NCI-H1417 treated with DMSO at 0.1 percent for 48 hours (cell line): ENCODE measurements at regions not wholly inside any gene's neighbourhood (a gene's known extent, or its start where the extent isn't known, plus 50 kb on each side); places are given as distances from the start of the nearest gene placed in this dataset.

Experiments
- DNase-seq: peaks from one replicate; lab custom pipeline; 2025; lab: John Stamatoyannopoulos, UW

- no peak for DNase-seq
Measured at GRCh38 chr6:40796260-40797221, 209.4 kb upstream of the LRFN2 start.

- no peak for DNase-seq
Measured at GRCh38 chr6:40794586-40794985, 207.4 kb upstream of the LRFN2 start.

DNA sequence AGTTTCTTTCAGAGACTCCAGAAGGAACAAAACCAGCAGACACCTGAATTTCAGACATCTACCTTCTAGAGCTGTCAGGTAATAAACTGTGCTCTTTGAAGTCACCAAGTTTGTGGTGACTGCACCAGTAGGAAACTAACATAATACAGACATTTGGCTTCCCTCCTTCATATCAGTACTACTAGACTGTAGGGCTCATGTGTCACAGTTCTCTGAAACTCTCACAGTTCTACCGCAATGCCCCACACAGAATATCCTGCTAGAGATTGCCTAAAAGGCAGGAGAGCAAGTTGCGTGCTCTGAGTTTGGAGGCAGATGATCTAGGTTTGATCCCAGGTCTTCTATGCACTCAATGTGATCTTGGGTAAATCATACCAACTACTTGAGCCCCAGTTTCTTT is 205.0 kb upstream of the LRFN2 start:
- no peak for DNase-seq

DNA sequence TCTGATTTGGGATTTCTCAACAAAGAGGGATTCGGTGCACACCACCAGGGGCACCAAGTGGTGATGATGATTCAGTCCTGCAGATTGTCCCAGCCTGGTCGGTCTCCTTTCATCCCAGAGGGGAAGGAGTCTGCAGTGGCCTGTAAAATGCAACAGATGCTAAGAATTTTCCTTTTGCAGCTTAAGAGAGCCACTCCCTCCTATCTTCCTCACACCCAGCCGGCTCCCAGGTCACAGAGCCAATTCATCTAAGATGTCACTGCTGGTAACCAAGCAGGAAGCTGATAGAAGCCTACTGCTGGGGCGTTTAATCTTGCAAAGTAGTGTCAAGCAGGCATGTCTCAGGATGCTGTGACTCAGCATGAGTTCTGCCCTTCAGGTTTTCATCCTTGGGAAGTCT is 203.8 kb upstream of the LRFN2 start:
- DNase-seq = no peak

DNA sequence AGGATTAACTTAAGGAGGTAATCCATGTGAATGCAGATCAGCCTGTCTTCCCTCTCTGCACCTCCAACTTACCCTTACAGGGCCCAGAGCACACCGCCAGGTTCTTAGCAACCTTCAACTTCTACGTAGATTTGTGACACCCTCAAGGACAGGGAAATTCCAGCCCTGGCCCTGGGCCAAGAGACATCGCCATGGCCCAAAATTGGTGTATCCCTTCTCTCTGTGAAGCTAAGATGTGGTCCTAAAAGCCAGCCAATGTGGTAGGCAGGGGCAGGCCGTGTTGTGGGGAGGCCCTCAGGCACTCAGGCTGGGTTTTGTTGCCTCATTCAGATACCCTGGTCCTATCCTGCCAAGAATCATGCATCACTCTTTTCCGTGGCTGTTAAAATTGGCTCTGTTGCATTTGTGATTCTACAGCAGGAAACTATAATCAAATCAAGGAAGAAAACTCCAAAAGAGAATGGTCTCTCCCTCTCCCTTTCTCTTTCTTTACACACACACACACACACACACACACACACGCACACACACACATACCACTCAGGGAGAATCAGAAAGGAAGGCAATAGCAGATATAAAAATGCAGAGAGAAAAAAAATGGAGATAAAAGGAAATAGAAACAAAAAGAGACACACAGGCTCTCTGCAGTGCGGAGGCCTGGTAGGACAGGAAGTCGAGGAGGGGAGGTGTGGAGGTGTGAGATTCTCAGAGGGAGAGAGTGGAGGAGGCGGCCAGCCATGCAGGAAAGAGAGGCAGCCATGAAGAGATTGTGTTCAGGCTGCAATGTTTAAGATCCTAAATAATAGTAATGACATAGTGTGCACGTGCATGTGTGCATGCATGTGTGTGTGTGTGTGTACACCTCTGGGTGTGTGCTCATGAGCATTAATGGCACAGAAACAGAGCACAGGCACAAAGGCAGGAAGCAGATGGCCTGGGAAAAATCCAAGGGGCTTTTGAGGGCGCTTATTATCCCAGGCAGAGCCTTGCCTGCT is 201.8 kb upstream of the LRFN2 start:
- DNase-seq = no peak

GRCh38 chr6:40782355-40782754 is 195.2 kb upstream of the LRFN2 start:
- no peak for DNase-seq

- no peak for DNase-seq
Measured at GRCh38 chr6:40780637-40781036, 193.5 kb upstream of the LRFN2 start.

DNA sequence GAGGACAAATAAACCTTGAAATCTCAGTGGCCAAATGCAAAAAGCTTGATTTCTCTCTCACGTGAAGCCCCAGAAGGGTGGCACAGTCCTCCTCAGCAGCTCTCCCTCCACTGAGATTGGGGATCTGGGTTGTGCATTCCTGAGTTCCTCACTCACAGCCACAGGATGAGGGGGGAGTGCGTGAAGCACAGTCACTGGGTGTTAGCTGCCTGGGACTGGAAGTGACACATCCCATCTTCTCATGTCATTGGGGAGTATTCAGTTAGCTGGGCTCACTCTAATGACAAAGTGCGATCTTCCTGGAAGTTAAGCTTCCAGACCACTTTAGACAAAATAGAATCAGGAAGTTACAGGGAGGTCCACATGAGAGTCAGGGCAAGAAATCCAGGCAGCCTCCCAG is 192.2 kb upstream of the LRFN2 start:
- DNase-seq = no peak

DNA sequence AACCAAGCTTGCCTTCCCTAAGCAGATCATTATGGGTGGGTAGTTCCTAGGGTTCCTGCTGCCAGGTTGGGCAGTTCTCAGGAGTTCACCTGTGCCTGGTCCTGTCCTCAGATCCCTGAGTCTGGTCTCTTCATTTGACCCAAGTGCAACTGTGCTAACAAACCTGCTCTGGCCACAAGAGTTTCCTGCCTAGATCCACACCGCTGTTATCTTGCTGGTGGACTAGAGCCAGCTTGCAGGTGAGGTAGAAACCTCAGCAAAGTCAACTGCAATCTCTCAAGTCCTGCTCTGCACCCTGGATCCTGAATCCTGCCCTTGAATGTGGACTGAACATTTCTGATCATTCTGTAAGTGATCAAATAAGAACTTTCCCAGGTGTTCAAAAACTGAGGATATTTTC is 191.8 kb upstream of the LRFN2 start:
- DNase-seq = no peak

- no peak for DNase-seq
Measured at GRCh38 chr6:40778196-40778595, 191.0 kb upstream of the LRFN2 start.

DNA sequence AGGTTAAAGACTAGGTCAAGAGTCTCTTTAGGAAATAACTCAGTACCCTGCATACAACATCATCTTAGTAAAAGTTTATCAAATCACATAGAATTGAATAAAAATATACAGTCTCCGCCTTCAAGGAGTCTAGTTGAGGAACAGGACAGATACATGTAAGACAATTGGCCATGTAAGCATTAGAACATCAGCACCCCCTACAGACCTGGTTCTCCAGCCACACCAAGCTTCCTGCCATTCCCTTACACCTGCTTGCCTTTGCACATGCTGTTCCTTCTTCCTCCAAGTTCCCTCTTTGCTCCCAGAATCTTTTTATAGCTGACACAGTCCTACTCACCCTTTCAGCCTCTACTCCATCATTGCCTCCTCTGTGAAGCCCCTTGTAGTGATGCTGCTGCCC is 187.8 kb upstream of the LRFN2 start:
- DNase-seq = no peak

GRCh38 chr6:40770794-40771193 is 183.6 kb upstream of the LRFN2 start:
- no peak for DNase-seq

GRCh38 chr6:40764726-40765125 is 177.6 kb upstream of the LRFN2 start:
- no peak for DNase-seq

GRCh38 chr6:40762981-40763380 is 175.8 kb upstream of the LRFN2 start:
- no peak for DNase-seq

DNA sequence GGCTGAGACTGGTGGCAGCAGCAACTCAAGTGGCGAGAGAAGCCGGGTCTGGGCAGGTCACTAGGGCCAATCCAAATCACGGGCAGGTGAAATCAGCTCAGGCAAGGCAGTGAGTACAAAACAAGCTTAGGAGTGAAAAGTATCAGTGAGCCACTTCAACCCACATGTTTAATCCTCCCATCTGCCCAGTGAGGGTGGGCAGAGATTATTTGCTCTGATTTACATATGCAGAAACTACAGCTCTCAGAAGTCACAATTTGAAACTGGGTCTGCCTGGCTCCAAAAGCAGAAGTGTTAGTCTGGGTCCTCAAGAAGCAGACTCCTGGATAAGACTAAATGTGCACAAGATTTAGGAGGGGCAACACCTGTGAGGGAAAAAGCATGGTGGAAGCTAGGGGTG is 173.7 kb upstream of the LRFN2 start:
- no peak for DNase-seq

DNA sequence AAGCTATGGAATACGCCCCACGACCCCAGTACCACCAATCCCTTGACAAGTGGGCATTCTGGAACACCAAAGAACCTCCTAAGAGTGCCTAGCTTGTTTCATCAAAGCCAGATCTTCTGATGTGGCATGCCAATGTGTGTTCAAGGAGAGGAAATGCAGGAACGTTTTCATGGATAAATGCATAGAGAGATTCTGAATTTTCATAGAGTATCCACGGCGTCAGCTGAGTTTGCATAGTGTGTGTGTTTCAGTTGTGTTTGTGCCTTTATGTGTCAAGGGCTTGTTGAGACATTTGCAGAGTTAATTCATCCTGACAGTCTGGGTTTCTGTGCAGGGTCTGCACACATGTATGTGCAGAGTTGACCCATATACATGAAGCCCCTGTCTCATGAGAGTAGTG is 172.7 kb upstream of the LRFN2 start:
- DNase-seq = no peak

DNA sequence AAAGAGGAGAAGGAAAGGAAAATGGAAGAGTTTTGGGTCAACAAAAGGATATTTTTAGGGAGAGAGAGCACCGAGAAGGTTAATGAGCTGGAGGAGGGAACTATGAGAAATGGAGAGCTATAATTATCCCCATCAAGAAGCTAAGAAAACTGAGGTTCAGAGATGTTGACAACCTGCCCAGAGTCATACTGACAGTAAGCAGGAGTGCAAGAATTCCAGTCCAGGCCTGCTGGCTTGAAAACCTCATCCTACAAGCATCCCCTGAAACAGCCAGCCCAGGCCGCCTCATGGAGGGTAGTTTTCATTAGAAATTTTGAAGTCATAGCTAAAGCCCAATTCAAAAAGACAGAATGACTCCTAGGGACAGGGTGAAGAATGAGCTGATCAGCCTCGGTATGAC is 172.1 kb upstream of the LRFN2 start:
- DNase-seq = no peak

- no peak for DNase-seq
Measured at GRCh38 chr6:40755749-40756452, 168.7 kb upstream of the LRFN2 start.

- no peak for DNase-seq
Measured at GRCh38 chr6:40755046-40755681, 168.0 kb upstream of the LRFN2 start.

DNA sequence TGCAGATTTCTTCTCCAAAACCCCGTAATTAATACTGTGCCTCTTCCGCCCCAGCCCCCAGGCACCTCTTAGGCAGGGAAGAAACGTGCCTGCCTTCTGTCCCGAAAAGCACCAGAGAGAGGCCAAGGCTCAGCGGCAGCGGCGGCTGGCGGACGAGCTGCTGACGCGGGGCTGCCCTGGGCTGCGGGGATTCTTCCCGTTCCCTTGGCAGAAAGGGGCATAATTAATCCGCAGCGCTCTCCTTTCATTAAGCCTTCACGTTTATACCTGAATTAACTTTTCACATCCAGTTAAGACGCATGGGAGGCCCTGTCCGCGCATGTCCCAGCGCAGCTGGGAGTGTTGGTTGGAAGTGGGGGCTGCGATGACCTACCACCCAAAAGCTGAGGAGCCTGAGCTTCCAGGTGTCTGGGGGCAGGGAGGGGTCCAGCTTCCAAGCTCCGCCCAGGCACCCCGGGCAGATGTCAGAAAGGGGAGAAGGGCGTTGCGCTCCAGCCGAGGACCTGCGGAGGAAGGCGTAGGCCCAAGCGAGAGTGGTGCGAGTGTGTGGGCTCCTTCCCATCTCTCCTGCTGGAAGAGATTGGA is 167.4 kb upstream of the LRFN2 start:
- no peak for DNase-seq
